ENCODE measurements at regions not wholly inside any gene's neighbourhood (a gene's known extent, or its start where the extent isn't known, plus 50 kb on each side); places are given as distances from the start of the nearest gene placed in this dataset.

GRCh38 chr1:164977561-164977960 lies 379.0 kb downstream of the LMX1A start (continued):
- no peak for TF ChIP-seq ZNF318 (CRISPR knock-in tag; IDR thresholded peaks at IDR 0.05)
- TF ChIP-seq FOXM1 (CRISPR knock-in tag; IDR thresholded peaks at IDR 0.05), result no peak
- no peak for TF ChIP-seq NFYC (CRISPR knock-in tag; IDR thresholded peaks at IDR 0.05)
- TF ChIP-seq ZNF616 (CRISPR knock-in tag; IDR thresholded peaks at IDR 0.05; ENCODE audit: low read depth), result no peak

- intact Hi-C loops (cut with micrococcal nuclease; ENCODE audit: unreplicated experiment), result no loop called here
- in situ Hi-C loops (cut with HindIII; ENCODE audit: extremely low pct_ligation_motif_present, low pct_unique_long_range_greater_than_20kb), result no loop called here
- 3% methylated on average over 5 of the region's 6 CpGs for WGBS (ENCODE audit: low lambda C conversion rate)
- Histone ChIP-seq H3K4me2 (ENCODE audit: low read depth, low read length) (no peak overlapping the region), H3K9ac (ENCODE audit: insufficient read depth, low read depth, low read length) (no peak overlapping the region), H3K27ac (ENCODE audit: extremely low read length, insufficient read depth, low read length) (no peak overlapping the region), H3K79me2 (ENCODE audit: insufficient read depth, low read length) (no peaks in the 10 kb centered on the region), H3K36me3 (replicated peaks in 1 of 2; ENCODE audit: control insufficient read depth in 1 of 2, insufficient read depth in 2 of 2, low read length in 2 of 2) (no peaks in the 10 kb centered on the region), H3K4me3 (replicated peaks in 1 of 3; ENCODE audit: insufficient read depth in 1 of 3, low read depth in 2 of 3, low read length in 3 of 3) (no peak overlapping the region), H3K9me3 (ENCODE audit: low read length) (no peaks in the 10 kb centered on the region), H4K20me1 (ENCODE audit: insufficient read depth, low read length) (no peaks in the 10 kb centered on the region), H3K27me3 (ENCODE audit: control insufficient read depth in 1 of 2, insufficient read depth in 2 of 2, low read length in 2 of 2) (no peaks in the 10 kb centered on the region), H3K4me1 (ENCODE audit: insufficient read depth, low read length) (no peaks in the 10 kb centered on the region), H2AFZ (ENCODE audit: low read length) (no peak overlapping the region)
- BruUV-seq (replicated peaks), result no TSS peak
- TF ChIP-seq SIX1 (CRISPR knock-in tag; IDR thresholded peaks at IDR 0.05; ENCODE audit: borderline replicate concordance), result no peak
- no peak for TF ChIP-seq PAF1 (CRISPR knock-in tag; IDR thresholded peaks at IDR 0.05)
- TF ChIP-seq ZNF891 (CRISPR knock-in tag; IDR thresholded peaks at IDR 0.05), result no peak
- TF ChIP-seq YEATS4 (CRISPR knock-in tag; IDR thresholded peaks at IDR 0.05; ENCODE audit: borderline replicate concordance), result no peak
- TF ChIP-seq IRX3 (CRISPR knock-in tag; IDR thresholded peaks at IDR 0.05; ENCODE audit: borderline replicate concordance, low read depth), result no peak
- TF ChIP-seq CHCHD3 (CRISPR knock-in tag; IDR thresholded peaks at IDR 0.05), result no peak
- TF ChIP-seq ZNF512 (CRISPR knock-in tag; IDR thresholded peaks at IDR 0.05), result no peak
- TF ChIP-seq ZNF556 (CRISPR knock-in tag; IDR thresholded peaks at IDR 0.05; ENCODE audit: borderline replicate concordance), result no peak
- no peak for TF ChIP-seq KAT2B (IDR thresholded peaks at IDR 0.05; ENCODE audit: borderline replicate concordance, low read depth, low read length)
- no peak for TF ChIP-seq RFXANK (CRISPR knock-in tag; IDR thresholded peaks at IDR 0.05)
- no peak for FAIRE-seq
- ChIA-PET CTCF (ENCODE audit: low intra/inter-chr PET ratio, low total read pairs) (no interaction called here), POLR2A (no interaction called here)
- ATAC-seq, result no peak
- DNase-seq (ENCODE audit: low spot score), result no peak
These were observed 384.5 kb downstream of the LMX1A start for GRCh38 chr1:164971921-164972415.
